ENCODE measurements at regions not wholly inside any gene's neighbourhood (a gene's known extent, or its start where the extent isn't known, plus 50 kb on each side); places are given as distances from the start of the nearest gene placed in this dataset.

DNA sequence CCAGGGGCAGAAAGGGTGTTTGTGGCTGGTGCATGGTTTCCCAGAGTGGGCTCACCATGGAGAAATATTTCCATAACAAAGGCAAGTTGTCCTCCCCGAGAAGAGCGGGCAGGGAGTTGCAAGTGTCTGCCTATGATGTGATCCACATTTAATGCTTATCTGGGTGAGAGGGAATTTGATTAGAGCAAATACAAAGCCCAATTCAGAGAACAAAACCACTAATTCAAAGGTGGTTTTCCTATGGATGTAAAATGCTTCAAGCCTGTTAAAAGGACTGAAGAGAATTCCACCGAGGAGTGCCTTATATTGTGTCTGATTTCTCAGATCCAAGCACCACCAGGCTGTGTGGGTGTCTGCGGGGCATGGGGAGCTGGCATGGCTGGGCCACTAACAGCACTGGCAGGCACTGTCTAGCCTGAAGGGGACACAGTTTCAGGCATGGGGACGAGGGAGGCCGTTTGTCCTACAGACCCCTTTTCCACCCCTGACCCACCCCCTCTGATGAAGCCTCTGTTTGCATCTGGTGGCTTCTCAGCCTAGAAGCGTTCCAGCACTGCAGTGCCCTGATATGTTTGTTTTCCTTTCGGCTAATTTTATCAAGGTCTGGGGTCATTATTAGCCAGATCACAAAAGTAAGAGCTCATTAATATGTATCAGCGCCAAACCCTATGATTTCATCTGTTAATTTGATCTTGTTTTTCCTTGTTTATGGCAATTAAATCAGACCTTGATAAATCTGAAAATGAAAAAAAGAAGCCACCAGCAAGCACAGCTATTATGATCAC lies 357.3 kb downstream of the HRH4 start:
- TF ChIP-seq, protein P1, sequence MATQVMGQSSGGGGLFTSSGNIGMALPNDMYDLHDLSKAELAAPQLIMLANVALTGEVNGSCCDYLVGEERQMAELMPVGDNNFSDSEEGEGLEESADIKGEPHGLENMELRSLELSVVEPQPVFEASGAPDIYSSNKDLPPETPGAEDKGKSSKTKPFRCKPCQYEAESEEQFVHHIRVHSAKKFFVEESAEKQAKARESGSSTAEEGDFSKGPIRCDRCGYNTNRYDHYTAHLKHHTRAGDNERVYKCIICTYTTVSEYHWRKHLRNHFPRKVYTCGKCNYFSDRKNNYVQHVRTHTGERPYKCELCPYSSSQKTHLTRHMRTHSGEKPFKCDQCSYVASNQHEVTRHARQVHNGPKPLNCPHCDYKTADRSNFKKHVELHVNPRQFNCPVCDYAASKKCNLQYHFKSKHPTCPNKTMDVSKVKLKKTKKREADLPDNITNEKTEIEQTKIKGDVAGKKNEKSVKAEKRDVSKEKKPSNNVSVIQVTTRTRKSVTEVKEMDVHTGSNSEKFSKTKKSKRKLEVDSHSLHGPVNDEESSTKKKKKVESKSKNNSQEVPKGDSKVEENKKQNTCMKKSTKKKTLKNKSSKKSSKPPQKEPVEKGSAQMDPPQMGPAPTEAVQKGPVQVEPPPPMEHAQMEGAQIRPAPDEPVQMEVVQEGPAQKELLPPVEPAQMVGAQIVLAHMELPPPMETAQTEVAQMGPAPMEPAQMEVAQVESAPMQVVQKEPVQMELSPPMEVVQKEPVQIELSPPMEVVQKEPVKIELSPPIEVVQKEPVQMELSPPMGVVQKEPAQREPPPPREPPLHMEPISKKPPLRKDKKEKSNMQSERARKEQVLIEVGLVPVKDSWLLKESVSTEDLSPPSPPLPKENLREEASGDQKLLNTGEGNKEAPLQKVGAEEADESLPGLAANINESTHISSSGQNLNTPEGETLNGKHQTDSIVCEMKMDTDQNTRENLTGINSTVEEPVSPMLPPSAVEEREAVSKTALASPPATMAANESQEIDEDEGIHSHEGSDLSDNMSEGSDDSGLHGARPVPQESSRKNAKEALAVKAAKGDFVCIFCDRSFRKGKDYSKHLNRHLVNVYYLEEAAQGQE (IDR thresholded peaks at IDR 0.05): no peak
- TF ChIP-seq FOSL2 (IDR thresholded peaks at IDR 0.05) (no peak), FOSL2 (CRISPR knock-in tag; IDR thresholded peaks at IDR 0.05) (no peak), POLR2A (IDR thresholded peaks at IDR 0.05; ENCODE audit: low read length) (no peak), SMC3 (IDR thresholded peaks at IDR 0.05) (no peak), RFX5 (IDR thresholded peaks at IDR 0.05) (no peak), CHD4 (IDR thresholded peaks at IDR 0.05; ENCODE audit: borderline replicate concordance) (no peak), FOSB (CRISPR knock-in tag; IDR thresholded peaks at IDR 0.05) (no peak)
- TF ChIP-seq, protein P2, sequence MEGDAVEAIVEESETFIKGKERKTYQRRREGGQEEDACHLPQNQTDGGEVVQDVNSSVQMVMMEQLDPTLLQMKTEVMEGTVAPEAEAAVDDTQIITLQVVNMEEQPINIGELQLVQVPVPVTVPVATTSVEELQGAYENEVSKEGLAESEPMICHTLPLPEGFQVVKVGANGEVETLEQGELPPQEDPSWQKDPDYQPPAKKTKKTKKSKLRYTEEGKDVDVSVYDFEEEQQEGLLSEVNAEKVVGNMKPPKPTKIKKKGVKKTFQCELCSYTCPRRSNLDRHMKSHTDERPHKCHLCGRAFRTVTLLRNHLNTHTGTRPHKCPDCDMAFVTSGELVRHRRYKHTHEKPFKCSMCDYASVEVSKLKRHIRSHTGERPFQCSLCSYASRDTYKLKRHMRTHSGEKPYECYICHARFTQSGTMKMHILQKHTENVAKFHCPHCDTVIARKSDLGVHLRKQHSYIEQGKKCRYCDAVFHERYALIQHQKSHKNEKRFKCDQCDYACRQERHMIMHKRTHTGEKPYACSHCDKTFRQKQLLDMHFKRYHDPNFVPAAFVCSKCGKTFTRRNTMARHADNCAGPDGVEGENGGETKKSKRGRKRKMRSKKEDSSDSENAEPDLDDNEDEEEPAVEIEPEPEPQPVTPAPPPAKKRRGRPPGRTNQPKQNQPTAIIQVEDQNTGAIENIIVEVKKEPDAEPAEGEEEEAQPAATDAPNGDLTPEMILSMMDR (IDR thresholded peaks at IDR 0.05): no peak

All from A549 (cell line).